ENCODE measurements at regions not wholly inside any gene's neighbourhood (a gene's known extent, or its start where the extent isn't known, plus 50 kb on each side); places are given as distances from the start of the nearest gene placed in this dataset.

GRCh38 chr1:25057188-25057587 lies 127.1 kb upstream of the RUNX3 start:
- H4K20me1 ChIP-seq (ENCODE audit: insufficient read depth, poor library complexity, severe bottlenecking): no peaks in the 10 kb centered on the region
- TF ChIP-seq CTCF (IDR thresholded peaks at IDR 0.05; ENCODE audit: poor library complexity): no peak
- no peak for TF ChIP-seq EZH2phosphoT487 (IDR thresholded peaks at IDR 0.05; ENCODE audit: low read depth, severe bottlenecking, unreplicated experiment)
- TF ChIP-seq EZH2 (IDR thresholded peaks at IDR 0.05; ENCODE audit: borderline replicate concordance): no peak
- WGBS (ENCODE audit: low lambda C conversion rate, missing lambda C conversion rate): 88% methylated on average over 3 of the region's 3 CpGs
- no peak overlapping the region for H2AFZ ChIP-seq
- H3K4me3 ChIP-seq: no peak overlapping the region
- no peaks in the 10 kb centered on the region for H3K9me3 ChIP-seq (ENCODE audit: low read depth)
- H3K4me1 ChIP-seq (ENCODE audit: insufficient read depth): no peaks in the 10 kb centered on the region
- no peaks in the 10 kb centered on the region for H3K79me2 ChIP-seq
- H3K36me3 ChIP-seq (replicated peaks; ENCODE audit: insufficient read depth, low read depth): no peaks in the 10 kb centered on the region
- H3K27ac ChIP-seq: no peak overlapping the region
- H3K27me3 ChIP-seq: no peaks in the 10 kb centered on the region
- H3K9me2 ChIP-seq (replicated peaks; ENCODE audit: insufficient read depth): no peaks in the 10 kb centered on the region
- DNase-seq (ENCODE audit: low spot score): no peak
- H3K4me2 ChIP-seq: no peak overlapping the region

GRCh38 chr1:25056536-25056935 lies 126.5 kb upstream of the RUNX3 start:
- no peak for DNase-seq (ENCODE audit: low spot score)
- H3K27me3 ChIP-seq: no peaks in the 10 kb centered on the region
- no peak overlapping the region for H2AFZ ChIP-seq
- H3K36me3 ChIP-seq (replicated peaks; ENCODE audit: insufficient read depth, low read depth): no peaks in the 10 kb centered on the region
- H4K20me1 ChIP-seq (ENCODE audit: insufficient read depth, poor library complexity, severe bottlenecking): no peaks in the 10 kb centered on the region
- H3K9me3 ChIP-seq (ENCODE audit: low read depth): no peaks in the 10 kb centered on the region
- no peaks in the 10 kb centered on the region for H3K79me2 ChIP-seq
- TF ChIP-seq EZH2 (IDR thresholded peaks at IDR 0.05; ENCODE audit: borderline replicate concordance) (no peak), CTCF (IDR thresholded peaks at IDR 0.05; ENCODE audit: poor library complexity) (no peak), EZH2phosphoT487 (IDR thresholded peaks at IDR 0.05; ENCODE audit: low read depth, severe bottlenecking, unreplicated experiment) (no peak)
- no peaks in the 10 kb centered on the region for H3K9me2 ChIP-seq (replicated peaks; ENCODE audit: insufficient read depth)
- no peak overlapping the region for H3K27ac ChIP-seq
- WGBS (ENCODE audit: low lambda C conversion rate, missing lambda C conversion rate): 95% methylated on average over 9 of the region's 9 CpGs
- H3K4me2 ChIP-seq: no peak overlapping the region
- H3K4me1 ChIP-seq (ENCODE audit: insufficient read depth): no peaks in the 10 kb centered on the region
- H3K4me3 ChIP-seq: no peak overlapping the region

- Histone ChIP-seq H3K4me3 (no peak overlapping the region), H3K9me2 (replicated peaks; ENCODE audit: insufficient read depth) (no peaks in the 10 kb centered on the region), H3K9me3 (ENCODE audit: low read depth) (no peaks in the 10 kb centered on the region), H2AFZ (no peak overlapping the region), H3K36me3 (replicated peaks; ENCODE audit: insufficient read depth, low read depth) (no peaks in the 10 kb centered on the region), H3K4me1 (ENCODE audit: insufficient read depth) (no peaks in the 10 kb centered on the region), H3K27me3 (no peaks in the 10 kb centered on the region), H3K27ac (no peak overlapping the region), H4K20me1 (ENCODE audit: insufficient read depth, poor library complexity, severe bottlenecking) (no peaks in the 10 kb centered on the region), H3K4me2 (no peak overlapping the region), H3K79me2 (no peaks in the 10 kb centered on the region)
- 84% methylated on average over 5 of the region's 5 CpGs for WGBS (ENCODE audit: low lambda C conversion rate, missing lambda C conversion rate)
- DNase-seq (ENCODE audit: low spot score): no peak
- no peak for TF ChIP-seq CTCF (IDR thresholded peaks at IDR 0.05; ENCODE audit: poor library complexity)
- TF ChIP-seq EZH2 (IDR thresholded peaks at IDR 0.05; ENCODE audit: borderline replicate concordance): no peak
- TF ChIP-seq EZH2phosphoT487 (IDR thresholded peaks at IDR 0.05; ENCODE audit: low read depth, severe bottlenecking, unreplicated experiment): no peak
Measured at GRCh38 chr1:25055961-25056360, 125.9 kb upstream of the RUNX3 start.

DNA sequence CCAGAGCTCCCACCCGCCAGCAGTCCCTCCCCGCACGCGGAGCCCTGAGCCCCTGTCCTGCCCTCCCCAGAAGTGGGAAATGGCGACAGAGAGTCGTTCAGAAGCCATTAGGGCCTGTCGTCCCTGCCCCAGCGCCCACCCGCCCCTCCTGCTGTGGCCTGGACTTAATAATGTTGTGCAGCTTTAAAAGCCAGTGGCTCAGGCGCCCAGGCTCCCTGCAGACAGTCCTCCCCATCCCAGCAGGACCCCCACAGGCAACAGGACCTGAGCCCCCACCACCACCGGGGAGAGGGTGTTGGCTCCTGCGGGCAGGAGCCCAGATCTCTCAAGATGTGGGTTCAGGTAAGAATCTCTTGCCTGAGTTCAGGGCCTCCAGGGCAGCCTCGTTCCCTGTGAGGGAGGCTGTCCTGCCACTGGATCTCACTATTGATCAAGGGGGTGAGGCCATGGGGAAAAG lies 125.3 kb upstream of the RUNX3 start:
- Histone ChIP-seq H3K9me2 (replicated peaks; ENCODE audit: insufficient read depth) (no peaks in the 10 kb centered on the region), H2AFZ (no peak overlapping the region), H3K4me3 (no peak overlapping the region), H4K20me1 (ENCODE audit: insufficient read depth, poor library complexity, severe bottlenecking) (no peaks in the 10 kb centered on the region), H3K9me3 (ENCODE audit: low read depth) (no peaks in the 10 kb centered on the region), H3K4me1 (ENCODE audit: insufficient read depth) (no peaks in the 10 kb centered on the region), H3K79me2 (no peaks in the 10 kb centered on the region), H3K4me2 (no peak overlapping the region), H3K27me3 (no peaks in the 10 kb centered on the region), H3K36me3 (replicated peaks; ENCODE audit: insufficient read depth, low read depth) (no peaks in the 10 kb centered on the region), H3K27ac (no peak overlapping the region)
- TF ChIP-seq EZH2 (IDR thresholded peaks at IDR 0.05; ENCODE audit: borderline replicate concordance): no peak
- TF ChIP-seq EZH2phosphoT487 (IDR thresholded peaks at IDR 0.05; ENCODE audit: low read depth, severe bottlenecking, unreplicated experiment): no peak
- TF ChIP-seq CTCF (IDR thresholded peaks at IDR 0.05; ENCODE audit: poor library complexity): no peak
- WGBS (ENCODE audit: low lambda C conversion rate, missing lambda C conversion rate): 52% methylated on average over 3 of the region's 13 CpGs
- no peak for DNase-seq (ENCODE audit: low spot score)
